NCI-H526 treated with DMSO at 0.1 percent for 48 hours (cell line): ENCODE measurements at regions not wholly inside any gene's neighbourhood (a gene's known extent, or its start where the extent isn't known, plus 50 kb on each side); places are given as distances from the start of the nearest gene placed in this dataset.
"Not testable (repeated sequence)": the region's sequence is repeated elsewhere in the genome, so short reads cannot be mapped to it uniquely, and the experiment has no call there.

Source experiments
- DNase-seq: peaks from one replicate; lab custom pipeline; 2025; lab: John Stamatoyannopoulos, UW

DNA sequence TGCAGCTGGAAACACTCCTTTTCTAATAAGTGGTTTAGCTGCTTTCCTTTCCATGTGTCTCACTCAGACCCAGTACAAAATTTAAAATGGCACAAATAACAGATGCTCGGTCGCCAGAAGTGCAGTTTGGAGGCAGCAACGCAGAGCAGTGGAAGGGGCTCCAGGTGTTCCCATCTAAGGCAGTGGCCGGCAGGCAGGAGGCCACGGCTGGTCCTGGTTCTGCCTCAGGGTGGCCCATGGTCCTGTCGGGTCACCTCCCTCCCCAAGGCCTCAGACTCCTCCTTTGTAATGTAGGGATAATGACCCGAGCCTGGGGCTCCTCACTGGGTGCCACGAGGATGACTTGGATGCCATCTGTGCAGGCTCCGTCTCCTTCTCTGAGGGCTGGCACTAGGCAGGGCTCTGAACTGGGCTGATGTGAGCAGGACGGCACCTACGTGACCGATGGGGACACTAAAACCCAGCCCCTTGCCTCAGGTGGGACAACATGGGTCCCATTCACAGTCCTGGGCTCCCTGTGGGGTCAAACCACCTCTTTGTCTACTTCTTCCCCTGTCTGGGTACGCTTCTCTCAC is 80.9 kb upstream of the SLC66A3 start:
- no peak for DNase-seq

DNA sequence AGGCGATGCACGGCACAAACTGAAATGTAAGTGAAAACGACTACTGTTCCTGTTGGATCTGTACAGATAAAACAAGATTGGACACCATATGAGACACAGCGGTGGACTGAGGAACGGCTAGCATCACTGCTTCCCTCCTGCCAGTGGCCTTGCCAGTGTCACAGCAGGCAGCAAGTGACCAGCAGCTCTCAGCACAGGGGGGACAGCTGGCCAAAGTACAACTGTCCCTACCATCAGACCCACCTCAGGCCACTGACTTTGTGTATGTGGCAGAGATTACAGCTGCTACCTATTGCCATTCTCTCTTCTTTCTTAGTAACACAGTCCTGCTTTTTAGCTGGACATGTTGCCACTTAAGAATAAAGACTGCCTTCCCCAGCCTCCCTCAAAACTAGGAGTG is 80.0 kb upstream of the SLC66A3 start:
- DNase-seq: no peak

DNA sequence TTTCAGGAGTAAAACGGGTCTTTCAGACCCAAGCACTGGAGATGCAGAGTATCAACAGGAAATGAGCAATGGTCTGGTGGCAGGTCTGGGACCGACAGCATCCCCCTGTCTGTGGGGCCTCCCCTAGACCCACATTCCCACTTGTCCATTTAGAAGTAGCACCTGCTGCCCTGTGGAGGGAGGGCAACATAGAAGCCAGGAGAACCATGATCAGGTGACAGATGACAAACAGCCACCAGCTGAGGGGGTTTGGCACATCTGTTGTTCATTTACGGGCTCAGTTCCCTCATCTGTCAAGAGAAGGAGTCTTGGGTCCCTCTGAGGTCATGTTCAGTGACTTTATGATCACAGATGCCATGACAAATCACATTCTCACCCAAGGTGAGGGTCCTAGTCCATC is 77.9 kb upstream of the SLC66A3 start:
- DNase-seq: no peak

DNA sequence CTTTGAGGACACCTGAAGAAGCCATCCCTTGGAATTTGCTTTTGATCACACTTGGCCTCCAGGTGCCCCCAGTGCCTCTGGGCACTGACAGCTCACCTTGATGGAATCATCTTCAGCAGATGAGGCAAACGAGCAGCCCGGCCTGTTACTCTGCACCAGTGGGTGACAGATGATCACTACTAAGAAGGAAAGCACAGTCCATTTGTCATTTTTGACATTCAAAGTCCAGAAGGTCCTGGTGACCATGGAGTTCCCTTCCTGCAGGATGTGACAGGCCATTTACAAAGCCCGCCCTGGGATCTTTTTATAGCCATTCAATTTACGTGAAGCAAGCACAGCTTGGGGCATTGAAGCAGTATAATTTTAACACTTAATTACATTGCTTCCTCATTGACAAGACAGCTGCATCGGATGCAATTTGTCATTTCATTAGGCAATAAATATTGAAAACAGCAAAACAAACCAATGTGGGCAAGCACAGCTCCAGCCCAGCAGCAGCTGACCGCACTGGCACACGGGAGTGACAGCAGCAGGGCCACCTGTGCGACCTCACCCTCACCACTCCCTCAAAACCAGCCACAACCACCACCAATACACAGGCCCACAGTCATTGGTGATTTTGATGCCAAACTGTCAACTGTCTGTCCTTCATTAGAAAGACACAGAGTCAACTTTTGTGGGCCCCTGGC is 76.0 kb upstream of the SLC66A3 start:
- no peak for DNase-seq

DNA sequence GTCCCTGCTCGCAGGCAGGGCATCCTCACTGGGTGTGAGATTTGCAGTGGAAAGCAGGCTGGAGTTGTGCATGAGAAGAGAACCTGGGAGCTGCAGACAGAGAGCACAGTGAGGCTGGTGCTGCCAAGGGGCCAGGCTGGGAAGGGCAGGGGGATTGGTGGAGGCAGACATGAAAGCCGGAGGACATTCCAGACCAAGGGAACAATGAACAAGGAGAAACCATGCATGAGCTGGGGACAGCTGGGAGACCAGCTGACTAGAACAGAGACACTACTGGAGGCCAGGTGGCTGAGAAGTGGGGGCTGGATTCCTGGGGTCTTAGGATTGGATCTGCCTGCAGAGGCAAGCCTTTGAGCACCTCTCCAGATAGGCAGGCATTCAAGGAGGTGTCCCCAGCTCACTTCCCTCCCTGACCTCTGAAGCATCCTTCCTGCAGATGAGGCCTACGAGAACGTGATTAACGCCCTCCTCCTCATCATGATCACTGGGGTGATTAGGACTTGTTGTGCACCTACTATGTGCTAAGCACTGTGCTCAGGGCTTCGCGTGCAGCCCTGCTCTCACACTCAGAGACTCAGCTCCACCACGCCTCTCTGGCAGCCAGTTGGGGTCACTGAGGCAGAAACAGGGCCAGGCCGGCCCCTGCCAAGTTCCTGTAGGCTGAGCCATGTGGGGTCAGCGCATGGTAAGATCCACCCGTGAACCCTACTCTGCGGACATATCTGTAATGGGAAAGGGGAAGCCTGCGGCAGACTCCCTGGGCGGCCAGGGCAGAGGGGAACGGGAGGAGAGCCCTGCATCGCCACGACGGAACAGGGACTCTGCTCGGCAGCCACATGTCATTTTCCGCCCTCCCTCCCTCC is 74.8 kb upstream of the SLC66A3 start:
- no peak for DNase-seq

DNA sequence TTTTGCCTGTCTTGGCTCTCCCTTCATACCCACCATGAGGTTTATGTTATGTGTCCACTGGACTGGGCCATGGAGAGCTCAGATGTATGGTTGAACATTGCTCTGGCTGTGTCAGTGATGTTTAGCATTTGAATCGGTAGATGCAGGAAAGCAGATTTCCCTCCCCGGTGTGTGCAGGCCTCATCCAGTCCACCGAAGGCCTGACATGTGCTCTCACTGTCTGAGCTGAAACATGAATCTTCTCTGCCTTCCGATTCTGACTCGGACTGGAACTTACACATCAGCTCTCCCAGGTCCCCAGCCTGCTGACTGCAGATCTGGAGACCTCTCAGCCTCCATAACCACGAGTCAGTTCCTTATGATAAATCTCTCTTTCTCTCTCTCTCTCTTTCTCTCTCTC is 72.4 kb upstream of the SLC66A3 start:
- no peak for DNase-seq

DNA sequence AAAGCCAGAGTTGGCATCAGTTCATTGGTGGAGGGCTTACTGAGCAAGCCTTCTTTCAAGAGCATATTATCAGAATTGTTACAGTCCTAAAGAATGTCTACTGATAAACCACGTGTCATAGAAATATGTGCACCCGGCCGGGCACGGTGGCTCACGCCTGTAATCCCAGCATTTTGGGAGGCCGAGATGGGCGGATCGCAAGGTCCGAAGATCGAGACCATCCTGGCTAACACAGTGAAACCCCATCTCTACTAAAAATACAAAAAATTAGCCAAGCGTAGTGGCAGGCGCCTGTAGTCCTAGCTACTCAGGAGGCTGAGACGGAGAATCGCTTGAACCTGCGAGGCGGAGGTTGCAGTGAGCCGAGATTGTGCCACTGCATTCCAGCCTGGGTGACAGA is 66.4 kb upstream of the SLC66A3 start:
- DNase-seq: not testable (repeated sequence)

DNA sequence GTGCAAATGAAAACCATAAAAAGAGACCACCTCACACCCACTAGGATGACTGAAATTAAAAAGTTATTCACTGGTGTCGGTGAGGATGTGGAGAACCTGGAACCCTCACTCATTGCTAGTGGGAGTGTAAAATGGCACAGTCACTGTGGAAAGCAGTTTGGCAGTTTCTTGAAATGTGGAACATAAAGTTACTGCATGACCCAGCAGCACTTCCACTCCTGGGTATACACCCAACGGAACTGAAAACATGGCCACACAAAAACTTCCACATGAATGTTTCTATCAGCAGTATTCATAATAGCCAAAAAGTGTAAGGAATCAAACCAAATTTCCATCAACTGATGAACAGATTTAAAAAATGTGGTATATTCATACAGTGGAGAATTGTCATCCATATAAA is 65.1 kb upstream of the SLC66A3 start:
- no peak for DNase-seq

DNA sequence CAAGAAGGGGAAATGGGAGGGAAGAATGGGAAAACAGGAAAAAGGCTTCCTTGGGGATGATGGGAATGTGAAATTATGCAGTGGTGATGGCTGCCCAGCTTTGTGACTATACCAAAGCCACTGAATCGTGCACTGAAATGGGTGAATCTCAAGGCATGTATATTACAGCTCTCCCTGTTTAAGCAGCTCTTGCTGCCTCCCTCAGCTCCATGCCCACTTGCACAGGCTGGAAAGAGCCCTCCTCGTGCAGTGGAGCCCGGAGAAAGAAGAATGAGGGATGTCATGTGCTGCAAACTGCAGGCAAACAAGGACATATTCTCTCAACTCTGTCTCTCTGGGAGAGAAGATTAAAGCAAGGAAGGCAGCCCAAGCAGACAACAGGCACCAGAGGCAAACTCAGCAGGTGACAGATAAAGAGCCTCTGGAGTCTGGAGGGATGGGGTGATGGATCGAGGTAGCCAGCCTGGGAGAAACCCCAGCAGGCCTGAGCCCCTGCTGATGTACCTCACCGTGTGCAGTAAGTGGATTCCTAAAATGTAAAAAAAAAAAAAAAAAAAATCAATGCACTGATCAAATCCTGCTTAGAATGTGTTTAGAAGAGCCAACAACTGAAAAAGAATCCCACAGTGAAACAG is 62.4 kb upstream of the SLC66A3 start:
- DNase-seq: no peak

DNA sequence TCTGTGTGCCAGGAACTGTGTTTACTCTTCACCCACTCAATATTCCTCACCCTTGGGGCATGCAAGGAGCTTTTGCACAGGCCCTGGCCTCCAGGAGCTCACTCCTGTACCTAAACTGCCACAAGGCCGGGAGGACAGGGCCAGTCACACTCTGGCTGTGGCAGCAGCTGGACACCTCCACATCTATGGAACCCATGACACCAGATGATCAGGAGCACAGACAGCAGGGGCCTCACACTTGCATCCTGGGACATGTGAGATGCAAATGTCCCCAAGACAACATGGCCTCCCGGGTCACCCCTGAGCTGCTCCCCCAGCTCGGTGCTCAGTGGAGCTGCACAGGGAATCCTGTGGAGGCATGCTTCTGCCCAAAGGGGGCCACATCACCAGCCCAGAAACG is 61.8 kb upstream of the SLC66A3 start:
- DNase-seq: no peak

DNA sequence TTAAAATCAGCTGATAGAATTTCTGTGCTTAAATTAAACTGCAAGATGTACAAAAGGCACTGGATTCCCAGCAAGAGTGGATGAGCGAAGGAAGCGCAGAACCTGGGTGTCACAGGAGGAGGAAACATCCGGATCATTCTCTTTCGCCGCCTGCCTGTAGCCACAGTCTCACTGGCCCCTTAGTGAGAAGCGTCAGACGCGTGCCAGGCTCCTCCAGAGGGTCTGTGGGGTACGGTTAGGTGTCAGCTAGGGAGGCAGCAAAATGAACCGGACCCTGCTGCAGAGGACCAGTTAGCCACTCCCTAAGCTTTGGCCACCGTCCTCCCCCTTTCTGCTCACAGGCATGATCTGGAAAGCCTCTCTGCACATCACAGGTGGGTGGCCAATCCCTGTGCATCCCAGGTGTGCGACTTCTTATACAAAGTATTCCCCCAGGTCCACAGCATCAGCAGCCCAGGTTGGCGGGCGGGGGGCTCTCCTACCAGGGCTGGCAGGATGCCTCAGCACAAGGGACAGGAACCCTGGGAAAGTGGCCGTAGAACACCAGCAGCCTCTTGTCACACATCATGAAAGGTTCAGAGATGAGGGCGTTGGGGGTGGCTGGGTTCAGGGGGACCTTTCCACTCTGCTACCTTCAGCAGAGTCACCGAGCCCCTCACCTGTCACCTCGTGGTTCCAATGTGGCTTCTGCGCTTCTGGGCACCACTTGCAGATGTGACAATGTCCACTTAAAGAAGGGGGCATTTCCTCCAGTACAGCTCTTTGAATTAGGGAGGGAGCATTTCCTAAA is 61.1 kb upstream of the SLC66A3 start:
- DNase-seq: no peak

DNA sequence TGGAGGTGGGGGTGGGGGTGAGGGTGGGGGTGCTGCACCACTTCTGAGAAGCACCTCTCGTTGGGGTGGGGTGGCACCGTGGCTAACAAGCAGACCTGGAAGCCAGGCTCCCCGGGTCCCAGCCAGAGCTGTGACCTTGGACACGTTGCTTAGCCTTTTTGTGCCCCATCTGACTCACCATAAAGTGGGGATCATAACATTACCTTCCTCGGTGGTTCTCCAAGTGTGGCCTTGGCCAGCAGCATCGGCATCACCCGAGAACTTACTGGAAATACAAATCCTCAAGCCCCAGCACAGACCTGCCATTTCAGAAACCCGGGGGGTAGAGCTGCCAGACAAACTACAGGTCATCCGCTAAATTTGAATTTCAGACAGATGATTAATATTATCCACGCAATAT is 58.7 kb upstream of the SLC66A3 start:
- DNase-seq: no peak

DNA sequence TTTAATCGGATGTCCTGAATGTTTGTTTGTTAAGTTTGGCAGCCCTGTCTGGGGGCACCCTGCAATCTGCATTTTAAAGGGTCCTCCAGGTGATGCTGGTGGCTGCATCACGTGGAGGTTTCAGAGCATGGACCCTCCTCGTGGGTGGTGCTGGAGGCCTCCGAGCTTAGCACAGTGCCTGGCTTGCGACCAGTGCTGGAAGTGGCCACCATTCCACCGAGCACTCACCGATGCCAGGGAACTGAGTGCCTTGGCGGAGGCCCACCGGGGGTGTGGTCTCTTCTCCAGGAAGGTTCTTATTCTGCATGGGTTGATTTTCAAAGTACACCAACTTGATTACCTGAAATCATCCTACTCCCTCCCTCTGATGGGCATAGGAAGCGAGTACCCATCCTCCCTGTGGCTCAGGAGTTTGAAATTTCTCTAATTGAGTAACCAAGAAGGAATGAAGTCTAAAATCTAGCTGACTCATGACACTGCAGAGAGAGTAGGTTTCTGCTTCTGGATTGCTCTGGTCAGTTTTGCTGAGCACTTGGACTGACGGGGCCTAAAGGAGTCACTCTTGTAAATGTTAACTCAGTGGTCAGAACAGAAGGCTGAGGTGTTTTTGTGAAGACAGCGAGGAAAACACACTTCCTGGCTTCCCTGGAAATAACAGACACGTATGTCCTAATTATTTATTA is 58.1 kb upstream of the SLC66A3 start:
- no peak for DNase-seq

DNA sequence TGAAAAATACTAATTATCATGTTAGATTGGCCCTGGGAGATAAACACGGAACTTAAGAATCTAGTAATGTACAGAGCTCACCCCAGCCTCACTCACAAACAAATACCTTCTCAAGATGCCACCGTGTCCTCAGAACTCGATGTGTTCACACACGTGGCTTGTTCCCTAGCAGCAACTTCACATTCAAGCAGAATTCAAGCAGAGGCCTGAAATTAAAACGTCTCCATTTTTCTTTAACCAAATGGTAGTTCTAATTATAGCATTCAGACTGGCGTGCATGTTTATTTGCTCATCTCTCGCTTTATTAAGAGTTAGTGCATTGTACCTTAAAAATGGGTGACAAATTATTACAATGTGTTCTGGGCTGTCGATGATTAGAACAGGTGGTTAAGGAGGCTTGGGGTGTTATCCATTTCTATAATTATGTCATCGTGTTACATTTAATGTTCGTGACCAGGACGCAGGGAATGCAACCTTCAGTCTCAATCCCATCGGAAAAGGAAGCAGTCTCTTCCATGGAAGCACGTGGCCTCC is 57.3 kb upstream of the SLC66A3 start:
- no peak for DNase-seq

DNA sequence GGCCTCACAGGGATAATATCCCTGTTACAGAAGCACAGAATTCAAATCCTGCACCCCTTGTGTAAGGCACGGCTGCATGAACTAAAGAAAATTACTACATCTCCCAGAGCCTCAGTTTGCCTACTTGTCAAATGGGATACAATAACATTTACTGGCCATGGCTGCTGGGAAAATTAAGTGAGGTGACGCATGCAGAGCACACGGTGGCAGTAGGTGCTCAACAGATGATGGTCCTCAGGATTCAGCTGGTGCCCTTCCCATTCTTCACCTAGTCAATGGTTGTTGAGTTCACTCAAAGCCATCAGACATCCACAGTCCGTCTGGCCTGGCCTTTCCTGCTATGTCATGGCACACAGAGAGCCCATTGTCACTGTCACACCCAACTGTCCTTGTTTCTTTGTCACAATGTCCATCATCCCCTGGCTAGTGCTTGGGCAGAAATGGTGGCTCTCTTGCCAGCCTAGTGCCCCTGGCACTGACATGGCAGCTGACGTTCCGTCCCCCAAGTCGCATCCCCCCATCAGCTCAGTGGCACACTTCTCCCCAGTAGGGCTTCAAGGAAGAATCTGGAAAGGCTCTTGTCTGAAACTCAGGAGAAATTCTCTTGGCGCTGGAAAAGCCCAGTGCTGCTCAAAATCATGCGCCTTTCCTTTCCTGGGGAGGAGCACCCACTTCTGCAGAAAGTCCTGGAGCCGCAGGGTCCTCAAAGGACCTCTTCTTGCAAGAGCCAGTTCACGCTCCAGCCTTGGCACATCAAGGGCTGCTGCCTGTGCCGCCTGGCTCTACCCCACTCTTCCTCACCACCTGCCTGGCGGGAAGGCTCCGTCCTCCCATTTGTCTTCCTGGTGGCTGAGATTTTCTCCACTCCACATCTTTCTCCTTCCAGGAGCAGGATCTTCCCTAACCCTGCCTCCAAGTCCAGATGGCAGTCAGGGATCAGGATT is 55.9 kb upstream of the SLC66A3 start:
- DNase-seq: no peak

DNA sequence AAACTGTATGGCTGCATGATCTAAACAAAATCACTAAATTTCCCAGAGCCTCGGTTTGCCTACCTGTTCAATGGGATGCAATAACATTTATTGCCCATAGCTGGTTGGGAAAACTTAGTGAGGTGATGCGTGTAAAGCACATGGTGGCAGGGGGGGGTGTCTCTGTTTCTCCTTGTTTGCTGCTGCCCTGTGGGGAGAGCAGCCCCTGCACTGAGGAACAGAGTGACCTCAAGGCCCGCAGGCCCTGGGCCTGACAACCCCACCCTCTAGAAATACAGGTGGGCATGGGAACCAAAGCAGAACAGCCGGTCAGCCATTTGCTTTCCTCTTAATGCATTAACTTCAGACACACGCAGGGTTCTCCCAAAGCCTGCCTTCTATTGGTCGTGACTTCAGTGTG is 55.1 kb upstream of the SLC66A3 start:
- no peak for DNase-seq

DNA sequence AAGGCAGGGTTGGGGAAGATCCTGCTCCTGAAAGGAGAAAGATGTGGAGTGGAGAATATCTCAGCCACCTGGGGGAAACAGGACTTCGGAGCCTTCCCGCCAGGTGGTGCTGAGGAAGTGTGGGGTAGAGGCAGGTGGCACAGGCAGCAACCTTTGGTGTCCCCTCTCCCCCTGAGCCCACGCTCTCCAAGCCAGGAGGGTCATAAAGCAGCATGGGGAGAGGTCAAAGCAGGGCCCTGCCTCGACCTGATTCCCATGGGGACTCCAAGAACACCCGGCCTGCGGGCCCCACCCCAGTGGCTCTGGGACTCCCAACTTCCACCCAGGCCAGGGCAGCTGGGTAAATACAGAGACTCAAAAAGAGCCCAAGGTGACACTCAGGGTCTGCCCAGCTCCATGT is 54.3 kb upstream of the SLC66A3 start:
- DNase-seq: no peak

DNA sequence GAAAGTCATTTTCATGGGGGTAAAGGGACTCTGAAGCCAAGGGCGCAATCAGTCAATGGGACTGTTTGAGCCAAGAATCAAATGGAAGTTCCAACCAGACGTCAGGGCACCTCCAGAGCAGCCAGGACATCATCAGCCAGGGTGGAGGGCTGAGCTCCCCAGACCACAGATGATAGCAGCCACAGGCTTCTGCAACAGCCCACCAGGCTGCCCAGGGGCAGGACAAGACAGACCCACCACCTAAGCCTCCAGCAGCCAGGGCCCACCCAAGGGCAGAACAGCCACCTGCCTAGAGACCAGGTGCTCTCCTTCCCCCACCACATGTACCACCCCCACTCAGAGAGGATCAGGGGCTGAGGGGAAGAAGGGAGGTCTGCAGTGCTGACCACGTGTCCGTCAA is 53.8 kb upstream of the SLC66A3 start:
- no peak for DNase-seq

DNA sequence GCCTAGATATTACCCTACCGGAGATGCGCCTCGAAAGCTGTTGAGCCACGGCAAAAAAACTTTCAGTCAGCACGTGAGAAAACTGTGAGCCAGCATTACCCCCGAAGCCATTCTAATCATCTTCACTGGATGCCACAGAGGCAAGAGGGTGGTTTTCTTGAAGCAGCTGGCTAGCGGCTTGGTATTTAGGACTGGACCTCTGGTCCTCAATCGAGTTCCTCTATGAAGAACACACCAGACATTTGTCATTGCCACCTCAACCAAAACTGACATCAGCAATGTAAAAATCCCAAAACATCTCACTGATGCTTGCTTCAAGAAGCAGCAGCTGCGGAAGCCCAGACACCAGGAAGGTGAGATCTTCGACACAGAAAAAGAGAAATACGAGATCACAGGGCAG is 52.8 kb upstream of the SLC66A3 start:
- DNase-seq: no peak
